Tibial nerve (tissue), 4 donors: ENCODE measurements at regions not wholly inside any gene's neighbourhood (a gene's known extent, or its start where the extent isn't known, plus 50 kb on each side); places are given as distances from the start of the nearest gene placed in this dataset.

Experiments used
- CTCF ChIP-seq, 5 experiments: fragments of 200-600 bp in 3 of 5; fragments of 450-650 bp in 2 of 5; sonication (generic) in 3 of 5; IDR thresholded peaks; one replicate each; pipeline ENCODE4 v1.5.1; 2016 to 2019; ENCODE audit warnings: antibody characterized with exemption in 5 of 5, mild to moderate bottlenecking in 3 of 5, moderate library complexity in 2 of 5
- EP300 ChIP-seq, 2 donors: sonication (generic); formaldehyde crosslinking; IDR thresholded peaks; one replicate each; pipeline ENCODE4 v1.6.1; 2017; ENCODE audit warnings: antibody characterized with exemption in 2 of 2, mild to moderate bottlenecking in 1 of 2
- POLR2A ChIP-seq, 2 donors: fragments of 450-650 bp; IDR thresholded peaks; one replicate each; pipeline ENCODE4 v1.6.1; 2017; ENCODE audit warnings: antibody characterized with exemption in 2 of 2, mild to moderate bottlenecking in 2 of 2, moderate library complexity in 2 of 2

GRCh38 chr5:12358371-12359090, 454.3 kb upstream of the CTNND2 start:
- TF ChIP-seq CTCF (IDR thresholded peaks at IDR 0.05) (no peak), POLR2A (IDR thresholded peaks at IDR 0.05) (no peak), EP300 (IDR thresholded peaks at IDR 0.05) (no peak)
